ENCODE measurements at regions not wholly inside any gene's neighbourhood (a gene's known extent, or its start where the extent isn't known, plus 50 kb on each side); places are given as distances from the start of the nearest gene placed in this dataset.

DNA sequence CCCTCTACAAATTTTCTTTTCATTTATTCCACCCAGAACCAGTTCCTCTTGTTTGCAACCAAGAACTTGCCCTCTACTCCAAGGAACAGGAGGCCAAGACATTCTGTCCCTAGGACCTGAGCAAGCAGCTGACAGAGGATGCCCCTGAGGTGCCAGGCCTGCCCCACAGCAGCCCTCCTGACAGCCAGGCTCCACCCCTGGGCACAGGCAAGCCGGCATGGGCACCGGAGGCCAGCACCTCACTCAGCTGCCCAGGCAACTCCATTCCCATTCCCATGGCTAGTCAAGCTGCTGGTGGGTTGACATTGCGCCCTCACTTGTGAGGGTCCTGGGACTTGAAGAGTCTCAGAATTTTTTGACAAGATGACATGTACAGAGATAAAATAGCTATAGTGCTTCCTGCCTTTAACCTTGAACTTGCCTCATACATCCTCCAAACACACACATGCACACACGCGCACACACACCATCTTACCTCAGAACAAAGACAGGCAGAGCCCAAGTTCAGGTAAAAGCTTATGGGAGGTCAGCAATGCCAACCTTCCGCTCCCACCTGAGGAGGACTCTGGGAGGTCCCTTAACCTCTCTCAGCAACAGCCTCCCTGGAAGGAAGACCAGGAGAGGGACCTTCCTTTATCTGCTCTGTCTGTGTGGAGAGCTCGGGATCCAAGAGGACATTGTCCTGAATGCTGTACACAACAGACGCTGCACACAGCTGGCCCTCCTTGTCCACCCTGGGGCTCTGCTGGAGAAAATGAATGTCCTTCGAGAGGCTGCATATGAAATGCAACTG, 620.9 kb upstream of the CADM1 start:
- DNase-seq, result no peak

DNA sequence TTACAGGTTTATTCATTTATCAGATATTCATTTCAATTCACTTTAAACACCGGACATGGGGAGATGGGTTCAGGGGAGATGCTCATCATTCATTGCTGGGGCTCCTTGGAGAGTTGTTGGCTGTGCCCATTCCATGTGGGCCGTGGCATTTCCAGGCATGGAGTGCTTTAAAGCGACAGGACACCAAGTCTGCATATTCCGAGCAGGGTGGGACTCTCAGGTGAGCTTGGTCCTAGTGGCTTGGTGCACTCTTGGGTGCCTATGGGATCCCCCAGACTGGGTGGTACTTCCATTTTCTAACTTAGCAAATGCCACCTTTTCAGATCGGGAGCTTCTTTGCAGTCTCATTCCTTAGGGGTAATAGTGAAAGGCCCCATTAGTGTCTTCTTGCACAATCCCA, 619.5 kb upstream of the CADM1 start:
- DNase-seq, result no peak

DNA sequence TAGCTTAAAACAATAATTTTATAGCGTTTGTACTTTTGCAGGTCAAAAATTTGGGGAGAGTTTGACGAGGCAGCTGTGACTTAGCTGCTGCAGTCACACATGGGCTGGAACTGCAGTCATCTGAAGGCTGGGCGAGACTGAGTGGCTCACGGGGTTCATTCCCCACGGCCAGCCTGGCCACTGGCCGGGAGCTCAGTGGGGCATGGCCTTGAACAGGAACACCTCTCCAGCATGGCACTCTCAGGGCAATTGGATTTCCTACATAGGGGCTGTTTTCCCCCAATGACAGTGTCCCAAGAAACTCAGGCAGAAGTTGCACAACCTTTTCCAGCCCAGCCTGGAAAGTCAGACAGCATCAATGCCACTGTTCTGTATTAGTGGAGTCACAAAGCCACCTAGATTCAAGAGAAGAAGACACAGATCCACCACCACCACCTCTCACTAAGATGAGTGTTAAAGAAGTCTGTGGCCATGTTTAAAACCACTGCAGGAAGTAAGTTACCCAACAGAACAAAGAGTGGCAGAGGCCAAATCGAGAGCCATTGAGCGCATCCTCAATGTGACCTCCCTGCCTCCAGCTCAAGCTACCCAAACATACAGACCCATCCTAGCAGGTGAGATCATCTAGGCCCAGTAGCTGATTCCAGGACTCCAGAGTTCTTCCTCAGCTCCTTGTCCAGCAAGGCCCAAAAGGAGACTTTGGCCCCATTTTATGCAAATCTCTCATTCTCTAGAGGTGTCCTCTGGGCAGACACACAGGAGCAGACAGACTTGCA, 618.7 kb upstream of the CADM1 start:
- no peak for DNase-seq

DNA sequence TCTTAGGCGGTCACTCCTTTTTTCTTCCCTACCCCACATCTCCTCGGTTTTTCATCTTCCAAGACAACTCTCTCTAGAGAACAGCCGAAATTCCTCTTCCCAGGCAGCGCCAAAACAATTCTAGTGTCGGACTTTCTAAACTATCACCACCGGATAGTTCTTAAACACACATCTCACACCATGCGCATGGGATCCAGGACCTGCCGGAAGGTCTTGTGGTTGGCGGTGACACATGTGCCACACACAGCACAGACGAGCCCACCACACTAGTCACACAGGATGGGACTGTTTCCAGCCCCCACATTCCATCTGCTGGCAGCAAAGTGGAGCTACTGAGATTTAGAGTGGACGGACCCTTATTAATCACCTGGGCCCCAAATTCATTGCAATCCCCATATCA, 614.9 kb upstream of the CADM1 start:
- no peak for DNase-seq

DNA sequence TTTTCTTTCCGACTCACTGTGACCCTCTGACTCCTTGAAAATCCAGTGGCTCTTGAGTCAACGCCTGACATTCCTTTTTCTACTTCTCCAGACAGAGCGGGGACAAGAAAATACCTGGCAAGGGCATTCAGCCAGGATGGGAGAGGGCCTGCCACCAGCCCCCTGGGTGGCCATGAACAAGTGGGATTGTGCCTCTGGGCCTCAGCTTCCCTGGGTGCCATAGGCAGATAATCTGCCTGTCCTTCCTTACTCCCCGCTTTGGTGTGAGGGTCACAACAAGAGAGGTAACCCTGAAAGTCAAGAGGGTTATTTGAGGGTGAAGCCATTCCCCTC, 613.9 kb upstream of the CADM1 start:
- no peak for DNase-seq

DNA sequence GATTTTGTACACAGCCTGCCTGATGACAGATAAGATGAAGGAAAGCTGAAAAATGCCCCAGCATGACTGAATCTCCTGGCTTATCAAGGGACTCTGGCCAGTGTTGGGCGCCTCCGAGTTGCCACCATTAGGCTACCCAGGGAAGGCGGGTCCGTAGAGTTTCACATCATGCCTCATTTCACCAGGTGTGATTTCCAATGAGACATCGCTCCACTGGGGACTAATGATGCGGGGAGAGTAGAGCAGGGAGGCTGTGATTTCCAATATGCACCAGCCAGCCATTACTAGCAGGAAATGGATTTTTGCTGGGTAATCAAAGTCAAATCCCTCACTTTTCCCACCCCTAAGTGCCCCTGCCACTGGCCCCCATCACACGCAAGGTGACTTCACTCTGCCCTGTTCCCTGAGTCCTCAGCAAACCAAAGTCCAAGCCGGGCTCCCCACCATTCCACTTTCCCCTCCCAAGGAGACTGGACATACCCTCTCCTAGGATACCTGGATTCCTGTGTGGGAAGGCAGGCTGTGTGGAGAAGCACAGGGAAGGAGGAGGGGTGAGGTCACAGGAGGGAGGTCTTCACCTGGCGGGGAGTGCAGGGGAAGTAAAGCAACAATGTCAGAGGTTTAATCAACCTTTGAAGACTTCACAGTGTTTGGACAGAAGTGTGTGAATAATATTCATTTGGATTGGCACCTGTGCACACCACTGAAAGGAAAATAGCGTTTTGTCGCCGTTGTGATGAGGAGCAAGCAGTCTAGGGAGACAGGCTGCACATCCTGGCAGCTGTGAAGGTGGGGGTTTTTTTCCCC, 613.3 kb upstream of the CADM1 start:
- no peak for DNase-seq

DNA sequence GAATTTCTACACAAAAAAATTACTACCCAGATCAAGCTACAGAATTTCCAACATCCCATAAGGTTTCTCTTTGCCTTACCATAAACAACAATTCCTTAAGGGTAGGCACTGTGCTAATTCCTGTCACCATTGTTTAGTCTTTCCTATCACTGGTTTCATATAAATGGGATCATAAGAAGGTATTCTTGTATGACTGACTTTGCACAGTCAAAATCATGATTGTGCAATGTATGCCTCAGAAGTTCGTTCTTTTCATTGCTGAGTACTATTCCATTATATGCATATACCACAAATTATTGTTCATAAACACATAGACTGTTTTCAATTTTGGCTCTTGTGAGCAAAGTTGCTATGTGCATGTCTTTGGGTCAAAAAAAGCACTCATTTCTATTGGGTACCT, 611.6 kb upstream of the CADM1 start:
- DNase-seq, result no peak

DNA sequence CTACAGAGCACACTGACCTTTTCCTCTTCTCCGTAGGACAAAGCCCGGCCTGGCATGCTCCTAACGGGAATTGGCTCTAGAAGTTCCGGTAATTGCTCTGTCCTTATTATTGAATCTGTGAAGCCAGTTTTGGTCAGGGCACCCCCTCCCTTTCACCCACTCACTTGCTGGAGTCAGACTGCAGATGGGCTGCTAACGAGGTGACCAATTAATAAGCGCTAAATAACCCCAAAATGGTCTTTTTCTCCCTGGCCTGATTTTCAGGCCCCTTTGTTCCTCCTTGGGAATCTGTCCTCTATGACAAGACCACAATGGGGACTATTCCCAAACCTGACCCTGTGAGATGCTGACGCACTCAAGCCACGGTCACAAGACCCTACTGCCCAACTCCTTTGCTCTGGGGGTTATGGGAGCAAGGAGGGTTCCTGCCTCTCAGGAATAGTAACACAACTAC, 610.0 kb upstream of the CADM1 start:
- no peak for DNase-seq

DNA sequence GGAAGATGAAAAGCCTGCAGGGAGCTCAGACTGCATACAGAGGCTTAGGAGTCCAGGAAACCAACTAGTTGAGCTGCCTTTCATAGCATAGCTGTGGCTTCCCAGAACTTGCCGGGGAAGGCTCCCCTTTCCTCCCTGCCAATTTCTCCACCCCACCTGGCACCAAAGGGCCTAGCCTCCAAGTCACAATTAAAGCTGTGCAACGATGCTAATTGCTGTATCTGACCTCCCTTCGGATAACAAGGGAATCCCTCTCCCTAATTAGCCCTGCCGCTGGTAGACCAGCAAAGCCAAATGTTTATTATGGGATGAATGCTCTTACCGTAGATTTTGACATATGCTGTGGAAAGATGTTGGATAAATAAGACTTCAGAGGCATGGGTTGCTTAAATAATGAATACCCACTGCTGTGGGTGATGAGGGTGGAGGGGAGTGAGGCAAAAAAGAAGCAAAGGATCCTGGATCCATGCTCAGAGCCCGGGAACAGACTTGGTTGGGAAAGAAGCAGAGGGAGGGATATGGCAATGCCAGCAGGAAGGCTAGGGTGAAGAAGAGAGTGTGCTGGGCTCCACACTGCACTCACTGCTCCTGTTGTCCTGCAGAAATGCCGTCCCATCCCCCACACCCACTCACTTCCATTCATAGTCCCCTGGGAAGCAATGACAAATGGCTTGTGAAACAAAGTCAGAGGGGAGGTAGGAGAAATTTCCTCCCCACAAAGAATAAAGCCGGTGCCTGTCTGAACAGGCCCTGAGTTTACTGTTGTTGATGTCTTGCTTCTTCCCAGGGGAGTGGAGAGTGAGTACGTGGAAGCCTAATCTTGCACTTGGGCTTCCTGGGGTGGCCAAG, 608.1 kb upstream of the CADM1 start:
- no peak for DNase-seq

DNA sequence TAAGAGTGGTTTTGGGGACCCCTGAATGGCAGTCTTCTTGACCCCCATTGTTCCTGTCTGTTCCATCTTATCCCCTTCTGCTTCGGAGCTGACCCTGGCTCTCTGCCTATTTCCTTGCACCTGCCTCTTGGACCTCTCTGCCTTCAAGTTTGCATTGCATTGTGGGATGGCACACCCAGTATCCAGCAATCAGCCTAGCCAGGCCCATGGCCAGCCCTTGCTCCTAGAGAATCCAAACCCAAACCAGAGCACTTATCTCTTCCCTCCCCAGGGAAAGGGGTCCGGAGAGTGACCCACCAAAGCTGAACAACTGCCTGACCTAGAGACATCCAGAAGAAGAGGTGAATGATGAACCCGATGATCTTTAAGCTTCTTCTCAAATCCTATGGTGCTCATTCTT, 607.3 kb upstream of the CADM1 start:
- DNase-seq, result no peak

DNA sequence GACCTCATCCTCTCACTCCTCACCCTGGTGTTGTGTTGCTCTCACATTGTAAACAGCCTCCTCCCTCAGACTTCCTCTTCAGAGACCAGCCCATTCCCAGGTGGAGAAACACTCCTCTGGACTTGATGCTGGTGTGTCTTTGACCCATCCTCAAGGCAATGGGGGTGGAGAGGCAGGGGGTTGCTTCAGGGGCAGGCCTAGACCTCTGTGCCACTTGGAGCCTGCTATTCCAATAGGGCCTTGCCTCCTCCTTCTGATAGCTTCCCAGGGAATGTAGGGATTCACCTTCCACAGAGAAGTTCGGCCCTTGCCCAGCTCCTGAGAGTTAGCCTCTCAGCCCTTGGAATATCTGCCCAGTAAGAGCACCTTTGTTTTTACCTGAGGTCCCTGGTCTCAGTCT, 606.6 kb upstream of the CADM1 start:
- no peak for DNase-seq

DNA sequence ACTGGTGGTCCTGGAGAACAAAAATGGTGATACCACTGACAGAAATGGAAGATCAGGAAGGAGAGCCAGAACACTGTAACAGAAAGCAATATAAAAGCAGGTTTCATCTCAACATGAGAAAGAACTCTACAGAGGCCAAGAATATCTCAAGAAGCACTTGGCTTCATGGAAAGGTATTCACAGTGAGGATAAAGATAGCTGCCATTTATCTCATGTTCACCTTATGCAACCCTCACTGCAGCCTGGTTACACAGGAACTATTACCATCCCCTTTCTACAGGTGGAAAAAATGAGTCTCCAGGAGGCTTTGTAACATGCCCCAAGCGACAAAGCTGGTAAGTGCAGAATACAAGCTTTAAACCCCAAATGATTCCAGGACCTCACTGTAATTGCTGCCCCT, 606.1 kb upstream of the CADM1 start:
- no peak for DNase-seq

DNA sequence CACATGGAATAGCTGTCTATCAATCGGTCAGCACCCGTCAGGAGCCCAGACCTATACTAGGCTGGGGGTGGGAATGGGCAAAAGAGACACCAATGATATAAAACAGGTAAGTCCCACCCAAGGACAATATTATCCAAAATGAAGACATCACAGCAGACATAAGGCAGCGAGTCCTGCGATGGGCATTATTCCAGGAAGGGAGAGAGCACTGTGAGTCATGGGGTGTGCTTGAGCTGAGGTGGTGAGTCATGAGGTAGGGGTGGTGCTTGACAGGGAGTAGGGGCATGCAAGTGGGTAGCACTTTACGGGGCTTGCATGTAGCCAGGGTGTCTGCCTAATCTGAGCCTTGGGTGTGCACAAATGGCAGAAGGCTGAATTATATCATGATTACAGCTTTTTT, 605.0 kb upstream of the CADM1 start:
- DNase-seq, result no peak

DNA sequence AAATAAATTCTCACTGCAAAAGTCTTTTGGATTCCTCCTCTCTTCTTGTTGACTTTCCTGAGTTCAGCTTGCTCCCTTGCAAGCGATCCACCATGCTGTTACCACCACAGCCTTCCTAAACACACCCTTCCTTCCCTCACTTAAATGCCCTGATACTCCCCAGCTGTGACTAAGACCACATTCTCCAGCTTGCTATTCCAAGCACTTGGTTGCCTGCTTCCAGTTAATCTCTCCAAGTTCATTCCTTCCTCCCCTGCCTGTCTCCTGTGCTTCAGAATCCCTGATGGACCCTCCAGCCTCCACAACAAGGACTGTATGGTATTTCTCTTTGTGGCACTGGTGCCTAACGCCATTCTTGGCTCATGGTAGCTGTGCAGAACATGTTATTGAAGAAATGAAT, 603.9 kb upstream of the CADM1 start:
- no peak for DNase-seq

DNA sequence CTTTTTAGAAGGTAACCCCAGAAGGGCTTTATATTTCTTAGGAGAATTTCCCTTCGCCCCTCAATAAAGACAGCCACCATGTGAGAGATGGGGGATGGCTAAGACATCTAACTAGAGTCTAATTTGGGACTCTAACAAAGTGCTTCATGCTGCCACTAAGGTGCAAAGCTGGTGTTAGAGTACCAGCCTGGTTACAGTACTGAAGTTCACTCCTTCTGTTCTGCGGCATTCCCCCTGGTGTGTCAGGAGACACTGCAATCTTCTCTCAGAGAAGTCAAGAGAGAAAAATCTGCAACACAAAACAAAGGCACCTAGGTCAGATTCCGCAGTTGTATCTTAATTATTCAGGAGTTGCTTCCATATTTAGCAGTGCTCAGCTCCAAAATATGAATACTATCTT, 603.0 kb upstream of the CADM1 start:
- no peak for DNase-seq

DNA sequence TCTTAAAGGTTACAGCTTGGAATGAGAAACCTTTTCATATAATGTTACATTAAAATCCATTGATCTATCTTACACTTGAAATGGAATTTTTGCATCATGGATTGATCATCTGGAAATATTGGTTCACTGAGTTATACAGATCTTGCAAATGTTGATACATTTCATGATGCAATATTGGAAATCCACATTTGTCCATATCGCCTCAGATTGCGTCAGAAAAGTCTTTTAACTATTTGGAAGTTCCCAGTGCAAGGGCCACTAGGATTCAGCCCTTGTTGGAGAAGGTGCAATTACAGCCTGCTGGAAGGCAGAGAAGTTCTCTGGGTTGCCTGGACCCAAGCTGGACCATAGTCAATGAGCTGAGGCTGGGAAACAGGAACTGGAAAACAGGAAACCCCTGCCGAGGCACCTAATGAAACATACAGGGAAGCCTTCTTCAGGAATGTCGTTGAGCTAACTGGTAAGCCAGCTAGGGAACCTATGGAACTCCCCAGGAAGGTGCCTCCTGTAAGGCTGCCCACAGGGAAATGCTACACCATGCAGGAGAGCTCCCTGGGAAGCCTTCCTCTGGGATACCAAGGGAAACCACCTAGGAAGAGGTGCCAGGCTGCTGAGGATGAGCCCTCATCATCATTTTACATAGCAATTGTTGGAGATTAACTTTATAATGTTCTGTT, 600.4 kb upstream of the CADM1 start:
- no peak for DNase-seq

DNA sequence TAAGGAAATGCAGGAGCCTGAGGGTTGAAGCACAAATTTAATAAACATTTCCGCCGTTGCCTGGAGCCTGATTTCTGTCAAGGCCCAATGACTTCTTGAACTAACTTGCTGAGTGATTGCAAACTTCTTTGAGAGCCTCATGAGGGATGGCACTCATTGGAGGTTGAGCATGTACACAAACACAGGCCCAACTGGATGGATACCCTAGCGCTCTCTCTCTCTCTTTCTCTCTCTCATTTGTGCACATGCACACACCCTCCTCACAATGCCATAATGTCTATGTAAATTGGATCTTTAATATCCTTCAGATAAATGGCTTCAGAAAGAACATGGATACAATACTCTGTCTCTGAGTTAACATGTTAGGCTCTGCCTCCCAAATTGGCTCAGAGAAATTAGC, 597.7 kb upstream of the CADM1 start:
- DNase-seq, result no peak

DNA sequence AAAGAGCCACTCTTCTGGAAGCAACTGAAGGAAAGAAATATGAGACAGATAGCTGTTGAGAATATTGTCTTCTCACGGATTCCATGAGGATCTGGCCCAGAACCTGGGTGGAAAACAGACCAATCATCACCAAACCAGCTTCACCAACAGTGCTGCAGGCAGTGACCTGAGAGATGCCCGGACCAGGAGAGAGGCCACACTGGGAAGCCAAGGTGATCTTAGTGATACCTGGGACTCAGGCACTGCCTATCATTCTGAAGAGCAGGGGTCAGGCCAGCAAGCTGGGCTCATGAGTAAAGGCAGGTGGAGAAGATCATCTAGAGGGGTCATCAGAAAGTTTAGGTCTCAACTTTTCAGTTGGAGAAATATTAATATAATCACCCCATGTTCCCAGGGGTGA, 595.8 kb upstream of the CADM1 start:
- DNase-seq, result no peak

DNA sequence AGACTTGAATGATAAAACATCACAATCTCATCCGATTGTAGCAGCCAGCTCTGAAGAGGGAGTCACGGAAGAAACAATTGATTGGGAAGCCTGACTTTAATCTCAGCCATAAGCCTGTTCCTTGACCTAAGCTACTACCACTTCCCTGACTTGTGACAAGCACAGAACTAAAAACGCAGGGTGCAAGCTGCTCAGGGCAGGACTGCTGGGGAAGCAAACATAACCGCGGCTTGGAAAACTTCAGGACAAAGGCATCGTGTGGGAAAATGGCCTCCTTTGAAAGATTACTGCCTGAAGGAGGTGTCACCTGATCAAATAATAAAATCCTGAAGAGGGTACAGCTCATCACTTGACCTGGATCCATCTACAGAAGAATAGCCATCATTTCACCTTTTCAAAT, 595.3 kb upstream of the CADM1 start:
- no peak for DNase-seq

DNA sequence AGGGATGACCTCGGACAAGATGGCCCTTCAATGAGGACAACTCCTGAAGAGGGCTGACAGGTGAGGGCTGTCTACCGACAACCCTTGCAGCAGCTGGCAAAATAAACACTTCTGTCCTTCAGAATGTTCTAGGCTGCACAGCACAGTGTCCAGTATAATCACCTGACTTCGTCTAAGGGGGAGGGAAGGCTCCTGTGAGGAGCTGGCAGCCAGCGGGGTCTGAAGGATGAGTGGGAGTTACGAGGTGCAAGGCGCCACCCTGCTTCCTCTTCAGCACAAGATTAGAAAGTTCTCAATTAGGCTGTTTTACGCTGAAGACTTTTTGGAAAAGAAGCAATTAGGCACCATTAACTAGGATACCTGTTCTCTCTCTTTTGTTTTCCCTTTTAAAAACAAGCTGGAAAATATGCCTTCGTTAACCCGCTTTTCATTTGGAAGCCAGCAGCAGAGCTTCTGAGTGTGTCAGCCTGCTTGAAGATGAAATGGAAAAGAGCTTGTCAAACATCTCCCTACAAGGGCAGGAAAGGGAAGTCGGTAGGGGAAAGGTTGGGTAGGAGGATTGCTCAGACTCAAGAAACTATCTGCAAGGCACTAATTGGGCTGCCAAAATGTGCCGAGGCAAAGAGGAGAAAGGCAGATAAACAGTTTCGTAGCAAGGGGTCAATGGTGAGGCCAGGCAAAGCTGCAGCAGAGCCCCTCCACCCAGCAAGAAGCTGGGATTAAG, 592.2 kb upstream of the CADM1 start:
- no peak for DNase-seq

DNA sequence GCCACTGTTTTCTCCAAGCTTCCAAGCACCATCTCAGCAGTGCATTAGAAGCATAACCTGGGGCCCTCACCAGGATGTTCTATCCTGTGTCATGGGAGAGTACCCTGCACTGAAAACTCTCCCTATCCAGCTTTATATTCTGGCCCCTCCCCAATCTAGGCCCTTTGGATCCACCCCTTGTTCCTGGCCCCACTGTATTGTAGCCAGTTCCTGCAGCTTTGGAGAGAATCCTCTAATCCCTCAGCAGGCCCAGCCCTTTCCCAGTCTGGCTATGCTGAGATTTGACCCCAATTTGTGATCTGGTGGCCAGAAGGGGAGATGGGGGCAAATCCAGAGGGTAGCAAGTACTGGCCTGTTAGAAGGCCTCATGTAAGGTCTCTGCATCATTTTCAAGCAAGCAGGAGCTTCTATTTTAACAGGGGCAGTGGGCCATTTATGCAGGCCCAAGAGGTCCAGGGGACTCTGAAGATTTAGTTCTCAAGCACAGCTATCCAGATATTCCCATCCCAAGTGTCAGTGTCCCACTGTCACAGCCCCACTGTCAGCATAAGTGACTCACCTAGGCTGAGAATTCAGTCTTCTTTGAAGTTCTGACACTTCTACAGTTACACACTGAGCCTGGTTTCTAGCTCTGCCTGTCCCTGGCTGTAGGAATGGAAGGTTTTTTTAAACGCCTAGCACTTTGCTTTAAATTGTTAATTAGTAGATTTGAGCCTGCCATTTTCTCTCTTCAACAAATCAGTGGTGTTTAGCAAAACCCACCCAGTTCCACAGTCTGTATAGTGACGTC, 589.5 kb upstream of the CADM1 start:
- DNase-seq, result no peak

Data from RPMI8226 (cell line).